ENCODE measurements at regions not wholly inside any gene's neighbourhood (a gene's known extent, or its start where the extent isn't known, plus 50 kb on each side); places are given as distances from the start of the nearest gene placed in this dataset.
A peak's percentile ranks its signal among the peaks of the same experiment; 100 is the strongest.

DNA sequence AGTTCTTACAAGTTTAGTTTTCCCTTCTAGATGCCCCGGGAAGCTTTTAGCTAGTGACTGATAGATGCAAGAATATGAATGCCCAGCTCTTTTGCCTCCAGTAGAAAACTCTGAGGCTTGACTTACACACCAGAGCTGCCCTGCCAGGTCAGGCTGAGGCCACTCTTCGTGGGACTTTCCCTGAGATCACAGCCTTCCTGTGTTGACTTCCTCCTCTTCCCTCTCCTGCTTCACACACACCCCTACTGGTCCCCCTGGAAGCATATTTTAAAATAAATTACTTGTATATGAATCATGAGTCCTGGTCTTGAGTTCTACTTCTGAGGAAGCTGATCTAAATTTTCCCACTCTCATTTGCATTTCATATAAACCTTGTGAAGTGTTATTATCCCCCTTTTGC lies 413.7 kb downstream of the PDCD6IP start:
- TF ChIP-seq JUND (IDR thresholded peaks at IDR 0.05; ENCODE audit: low read depth): no peak
- in situ Hi-C loops (cut with HindIII; ENCODE audit: low pct_unique_long_range_greater_than_20kb, low sequenced_read_pairs): no loop called here
- no peak for DNase-seq (ENCODE audit: low read depth in 1 of 2, low spot score in 1 of 2)

GRCh38 chr3:34212656-34213055 lies 414.2 kb downstream of the PDCD6IP start:
- in situ Hi-C loops (cut with HindIII; ENCODE audit: low pct_unique_long_range_greater_than_20kb, low sequenced_read_pairs): no loop called here
- DNase-seq (ENCODE audit: low read depth in 1 of 2, low spot score in 1 of 2): peak in 1 of 2 experiments; percentile 52
- TF ChIP-seq JUND (IDR thresholded peaks at IDR 0.05; ENCODE audit: low read depth): no peak

DNA sequence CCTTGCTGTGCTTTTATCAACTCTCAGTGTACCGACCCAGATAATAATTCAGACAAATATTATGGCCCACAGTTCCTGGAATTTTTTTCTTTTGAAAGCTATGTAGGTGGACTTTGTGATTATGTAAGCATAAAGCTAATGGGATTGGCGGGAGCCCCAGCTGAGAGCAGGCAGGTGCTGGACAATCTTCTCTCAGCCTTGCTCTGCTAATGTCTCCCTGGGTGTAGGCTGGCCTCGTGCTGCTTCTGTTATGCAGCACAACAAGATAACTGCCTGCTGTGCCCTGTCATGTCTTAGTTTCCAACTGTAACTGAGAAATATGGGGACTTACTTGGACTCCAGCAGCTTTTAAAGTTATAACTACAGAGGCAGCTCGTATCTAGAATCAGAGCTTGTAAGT lies 415.0 kb downstream of the PDCD6IP start:
- DNase-seq (ENCODE audit: low read depth in 1 of 2, low spot score in 1 of 2): no peak
- in situ Hi-C loops (cut with HindIII; ENCODE audit: low pct_unique_long_range_greater_than_20kb, low sequenced_read_pairs): no loop called here
- TF ChIP-seq JUND (IDR thresholded peaks at IDR 0.05; ENCODE audit: low read depth): no peak

DNA sequence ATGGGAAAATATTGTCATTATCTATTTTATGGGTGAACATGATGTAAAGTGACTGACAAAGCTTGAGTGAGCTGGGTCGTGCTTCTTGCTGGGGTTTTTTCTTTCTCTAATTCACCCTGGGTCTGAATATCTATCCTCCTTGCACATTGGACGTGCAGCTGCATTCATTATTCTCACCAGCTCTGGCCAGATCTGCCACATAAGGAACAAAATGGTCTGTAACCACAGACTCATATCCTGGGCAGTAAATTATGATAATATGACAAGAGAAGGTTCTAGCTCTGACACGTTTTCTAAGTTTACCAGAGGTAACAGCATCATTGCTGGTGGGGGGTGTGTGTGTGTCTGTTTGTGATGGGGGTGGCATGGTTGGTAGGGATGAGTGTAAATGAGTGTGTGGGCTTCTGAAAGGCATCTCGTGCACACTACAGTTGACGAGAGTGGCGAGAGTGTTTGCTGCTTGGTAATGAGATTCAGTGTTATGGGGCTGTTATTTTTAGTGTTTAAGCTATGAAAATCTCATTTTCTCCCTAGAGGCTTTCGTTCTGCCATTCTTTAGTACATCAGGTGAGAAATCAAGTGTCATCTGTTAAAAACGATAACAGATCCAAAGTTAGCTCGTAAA lies 418.4 kb downstream of the PDCD6IP start:
- in situ Hi-C loops (cut with HindIII; ENCODE audit: low pct_unique_long_range_greater_than_20kb, low sequenced_read_pairs): no loop called here
- no peak for DNase-seq (ENCODE audit: low read depth in 1 of 2, low spot score in 1 of 2)
- TF ChIP-seq JUND (IDR thresholded peaks at IDR 0.05; ENCODE audit: low read depth): no peak

GRCh38 chr3:34218706-34219385 lies 420.4 kb downstream of the PDCD6IP start:
- in situ Hi-C loops (cut with HindIII; ENCODE audit: low pct_unique_long_range_greater_than_20kb, low sequenced_read_pairs): no loop called here
- DNase-seq (ENCODE audit: low read depth in 1 of 2, low spot score in 1 of 2): no peak
- TF ChIP-seq JUND (IDR thresholded peaks at IDR 0.05; ENCODE audit: low read depth): no peak

DNA sequence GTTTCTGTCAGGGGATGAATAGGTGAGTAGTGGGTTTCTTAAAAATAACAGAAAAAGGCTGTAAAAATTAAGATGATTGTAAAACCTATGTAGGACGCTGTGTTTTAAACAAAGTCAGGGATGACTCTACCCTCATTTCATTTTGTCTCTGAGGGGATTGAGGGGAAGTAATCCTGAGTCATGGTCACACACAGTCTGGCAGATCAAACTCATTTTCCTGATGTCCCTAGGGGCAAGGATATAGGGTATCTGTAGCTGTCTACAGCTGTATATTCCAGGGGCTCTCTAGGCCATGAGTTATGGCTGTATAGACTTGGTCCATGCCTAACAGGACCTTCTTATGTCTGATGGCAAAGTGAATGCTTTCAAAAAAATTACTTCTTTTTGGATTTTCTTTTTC lies 421.1 kb downstream of the PDCD6IP start:
- no peak for DNase-seq (ENCODE audit: low read depth in 1 of 2, low spot score in 1 of 2)
- in situ Hi-C loops (cut with HindIII; ENCODE audit: low pct_unique_long_range_greater_than_20kb, low sequenced_read_pairs): no loop called here
- no peak for TF ChIP-seq JUND (IDR thresholded peaks at IDR 0.05; ENCODE audit: low read depth)

DNA sequence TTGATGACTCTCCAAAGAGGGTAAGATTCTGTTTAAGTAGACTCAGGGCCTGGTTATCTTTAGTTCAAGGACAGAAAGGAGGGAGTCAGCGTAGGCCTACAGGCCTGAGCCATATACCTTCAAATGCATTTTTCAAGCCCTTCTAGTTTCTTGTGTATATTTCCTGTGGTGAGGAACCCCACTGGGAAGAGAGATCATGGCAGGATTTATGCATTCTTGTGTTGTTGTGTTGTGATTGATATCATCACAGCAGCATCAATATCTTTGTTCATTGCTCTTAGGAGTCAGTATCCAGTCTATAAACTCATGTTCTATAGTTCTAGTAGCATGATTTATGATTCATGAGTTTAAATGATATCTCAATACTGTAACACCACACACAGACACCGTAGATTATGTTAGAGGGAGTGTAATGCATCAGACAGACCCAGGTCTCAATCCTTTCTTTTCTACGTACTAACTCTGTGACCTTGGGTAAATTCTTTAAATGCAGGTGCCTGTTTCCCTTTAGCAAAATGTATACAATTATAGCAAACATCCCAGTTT lies 427.5 kb downstream of the PDCD6IP start:
- in situ Hi-C loops (cut with HindIII; ENCODE audit: low pct_unique_long_range_greater_than_20kb, low sequenced_read_pairs): no loop called here
- TF ChIP-seq JUND (IDR thresholded peaks at IDR 0.05; ENCODE audit: low read depth): no peak

DNA sequence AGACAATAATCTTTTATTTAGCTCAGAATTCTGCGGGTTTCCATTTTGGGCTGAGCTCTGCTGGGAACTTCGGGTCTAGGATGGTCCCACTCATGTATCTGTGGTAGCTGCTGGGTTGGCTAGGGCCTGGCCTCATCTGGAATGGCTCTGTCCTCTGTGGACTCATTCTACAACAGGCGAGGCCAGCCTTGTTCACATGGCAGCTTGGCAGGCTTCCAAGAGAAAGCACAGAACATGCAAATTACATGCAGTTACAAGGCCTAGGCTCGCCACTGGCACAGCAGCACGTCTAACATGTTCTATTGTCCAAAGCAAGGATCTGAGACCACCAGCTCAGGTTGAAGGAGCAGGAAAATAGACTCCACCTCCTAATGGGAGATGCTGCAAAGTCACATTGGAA lies 431.4 kb downstream of the PDCD6IP start:
- in situ Hi-C loops (cut with HindIII; ENCODE audit: low pct_unique_long_range_greater_than_20kb, low sequenced_read_pairs): no loop called here
- DNase-seq (ENCODE audit: low read depth in 1 of 2, low spot score in 1 of 2): no peak
- no peak for TF ChIP-seq JUND (IDR thresholded peaks at IDR 0.05; ENCODE audit: low read depth)

More for the DNA sequence above, 427.5 kb downstream of the PDCD6IP start:
- DNase-seq (ENCODE audit: low read depth in 1 of 2, low spot score in 1 of 2): no peak

- in situ Hi-C loops (cut with HindIII; ENCODE audit: low pct_unique_long_range_greater_than_20kb, low sequenced_read_pairs): no loop called here
- TF ChIP-seq JUND (IDR thresholded peaks at IDR 0.05; ENCODE audit: low read depth): no peak
- no peak for DNase-seq (ENCODE audit: low read depth in 1 of 2, low spot score in 1 of 2)
These were observed 436.7 kb downstream of the PDCD6IP start for GRCh38 chr3:34235096-34235495.

- no peak for DNase-seq (ENCODE audit: low read depth in 1 of 2, low spot score in 1 of 2)
- TF ChIP-seq JUND (IDR thresholded peaks at IDR 0.05; ENCODE audit: low read depth): no peak
- in situ Hi-C loops (cut with HindIII; ENCODE audit: low pct_unique_long_range_greater_than_20kb, low sequenced_read_pairs): no loop called here
These were observed 439.5 kb downstream of the PDCD6IP start for GRCh38 chr3:34237946-34238345.

GRCh38 chr3:34238407-34238806 lies 440.0 kb downstream of the PDCD6IP start:
- in situ Hi-C loops (cut with HindIII; ENCODE audit: low pct_unique_long_range_greater_than_20kb, low sequenced_read_pairs): no loop called here
- no peak for TF ChIP-seq JUND (IDR thresholded peaks at IDR 0.05; ENCODE audit: low read depth)
- DNase-seq (ENCODE audit: low read depth in 1 of 2, low spot score in 1 of 2): no peak

GRCh38 chr3:34239287-34239686 lies 440.9 kb downstream of the PDCD6IP start:
- TF ChIP-seq JUND (IDR thresholded peaks at IDR 0.05; ENCODE audit: low read depth): no peak
- in situ Hi-C loops (cut with HindIII; ENCODE audit: low pct_unique_long_range_greater_than_20kb, low sequenced_read_pairs): no loop called here

GRCh38 chr3:34239875-34240274 lies 441.4 kb downstream of the PDCD6IP start:
- no peak for TF ChIP-seq JUND (IDR thresholded peaks at IDR 0.05; ENCODE audit: low read depth)
- DNase-seq (ENCODE audit: low read depth in 1 of 2, low spot score in 1 of 2): no peak
- in situ Hi-C loops (cut with HindIII; ENCODE audit: low pct_unique_long_range_greater_than_20kb, low sequenced_read_pairs): no loop called here

More at GRCh38 chr3:34239287-34239686, 440.9 kb downstream of the PDCD6IP start:
- DNase-seq (ENCODE audit: low read depth in 1 of 2, low spot score in 1 of 2): no peak
